Endothelial cell of umbilical vein (primary cell): ENCODE measurements at regions not wholly inside any gene's neighbourhood (a gene's known extent, or its start where the extent isn't known, plus 50 kb on each side); places are given as distances from the start of the nearest gene placed in this dataset.

Experiments
- BruUV-seq: library from RNA; stranded (reverse); fragments of 400-500 nt; replicated peaks from 2 replicates; lab custom pipeline; 2021; lab: Mats Ljungman, UMichigan
- CTCF ChIA-PET: fragments of 300-600, 350-600 bp; sonication (Branson Sonifier 250); formaldehyde crosslinking; loops from one replicate; lab custom pipeline; 2021; ENCODE audit warnings: antibody characterized with exemption, inconsistent platforms; lab: Charles Lee
- POLR2A ChIA-PET: fragments of 300-600, 350-600 bp; sonication (Branson Sonifier 250); formaldehyde crosslinking; loops from one replicate; lab custom pipeline; 2021; ENCODE audit warnings: antibody characterized with exemption, inconsistent platforms; lab: Charles Lee
- DNase-seq: peaks from one replicate; pipeline ENCODE4 v3.0.0-alpha.2; 2011; ENCODE audit warnings: low read depth, low spot score
- FAIRE-seq: peaks from 2 replicates; lab custom pipeline; 2011; peaks lifted over from hg19 to GRCh38; lab: Jason Lieb, UNC
- H2AFZ ChIP-seq: 2 replicates; pipeline ENCODE4 v1.6.0; 2012; ENCODE audit warnings: low read depth, low read length, control low read depth, inconsistent platforms
- H3K27ac ChIP-seq: 2 replicates; pipeline ENCODE4 v1.5.1; 2011; ENCODE audit warnings: low read depth, mild to moderate bottlenecking, control low read depth, low read length, moderate library complexity; ENCODE audit not compliant: insufficient read depth
- H3K27me3 ChIP-seq, 2 experiments: 2 replicates each; pipeline versions ENCODE4 v1.6.0 to v1.6.1; 2011; ENCODE audit warnings: low read length in 2 of 2, mixed read lengths in 1 of 2; ENCODE audit not compliant: control insufficient read depth in 2 of 2, insufficient read depth in 2 of 2
- H3K36me3 ChIP-seq, 2 experiments: 2 replicates in 1 of 2; 3 replicates in 1 of 2; pipeline ENCODE4 v1.5.1; 2011; ENCODE audit warnings: low read length in 2 of 2, mild to moderate bottlenecking in 1 of 2, moderate library complexity in 1 of 2; ENCODE audit not compliant: control insufficient read depth in 2 of 2, insufficient read depth in 2 of 2; ENCODE audit errors: extremely low read depth in 1 of 2
- H3K4me1 ChIP-seq: 3 replicates; pipeline ENCODE4 v1.5.1; 2011; ENCODE audit warnings: mild to moderate bottlenecking, low read length; ENCODE audit not compliant: control insufficient read depth, insufficient read depth; ENCODE audit errors: extremely low read depth
- H3K4me2 ChIP-seq: 2 replicates; pipeline ENCODE4 v1.6.1; 2011; ENCODE audit warnings: low read length, control low read depth, mixed read lengths; ENCODE audit not compliant: insufficient read depth
- H3K4me3 ChIP-seq, 3 experiments: fragments of 200-600 bp in 1 of 3; sonication (generic), shearing (Covaris generic) in 1 of 3; replicated peaks in 1 of 3; 2 replicates each; pipeline ENCODE4 v1.5.1; 2011 to 2016; ENCODE audit warnings: control low read depth in 3 of 3, low read length in 3 of 3, mild to moderate bottlenecking in 2 of 3, inconsistent platforms in 1 of 3, low read depth in 1 of 3, moderate library complexity in 1 of 3; ENCODE audit not compliant: insufficient read depth in 1 of 3
- H3K79me2 ChIP-seq: 2 replicates; pipeline ENCODE4 v1.6.0; 2012; ENCODE audit warnings: low read length, inconsistent platforms; ENCODE audit not compliant: control insufficient read depth, insufficient read depth
- H3K9ac ChIP-seq: replicated peaks from 2 replicates; pipeline ENCODE3; 2011; ENCODE audit warnings: low read length, control low read depth; ENCODE audit not compliant: insufficient read depth; ENCODE audit errors: extremely low read depth
- H3K9me1 ChIP-seq: replicated peaks from 3 replicates; pipeline ENCODE4 v1.6.0; 2011; ENCODE audit warnings: mild to moderate bottlenecking, low read length; ENCODE audit not compliant: control insufficient read depth, insufficient read depth; ENCODE audit errors: extremely low read depth
- H3K9me3 ChIP-seq: replicated peaks from 2 replicates; pipeline ENCODE4 v1.5.1; 2012; ENCODE audit warnings: low read length, inconsistent platforms; ENCODE audit not compliant: control insufficient read depth, insufficient read depth
- H4K20me1 ChIP-seq: replicated peaks from 2 replicates; pipeline ENCODE3; 2011; ENCODE audit warnings: mild to moderate bottlenecking, low read length; ENCODE audit not compliant: control insufficient read depth, insufficient read depth; ENCODE audit errors: extremely low read depth
- EZH2 ChIP-seq: IDR thresholded peaks from 2 replicates; pipeline ENCODE4 v1.6.1; 2012; ENCODE audit warnings: borderline replicate concordance, low read depth, mild to moderate bottlenecking, moderate library complexity, low read length, inconsistent platforms; ENCODE audit not compliant: severe bottlenecking
- FOS ChIP-seq: IDR thresholded peaks from 2 replicates; pipeline ENCODE4 v1.6.1; 2011; ENCODE audit warnings: mild to moderate bottlenecking, low read length, moderate library complexity, borderline replicate concordance; ENCODE audit not compliant: insufficient read depth
- GATA2 ChIP-seq: IDR thresholded peaks from 2 replicates; pipeline ENCODE4 v1.7.0; 2011; ENCODE audit warnings: low read depth, mild to moderate bottlenecking, moderate library complexity, mixed read lengths, low read length; ENCODE audit not compliant: insufficient read length, insufficient read depth
- JUN ChIP-seq: IDR thresholded peaks from 2 replicates; pipeline ENCODE4 v1.6.1; 2011; ENCODE audit warnings: borderline replicate concordance, low read depth; ENCODE audit not compliant: insufficient read length, insufficient read depth
- MYC ChIP-seq: IDR thresholded peaks from one replicate; pipeline ENCODE4 v1.6.1; 2011; ENCODE audit warnings: mild to moderate bottlenecking, low read depth, low read length
- POLR2A ChIP-seq: IDR thresholded peaks from 2 replicates; pipeline ENCODE4 v1.6.1; 2012; ENCODE audit warnings: low read depth, mild to moderate bottlenecking, control low read depth, low read length
- POLR2AphosphoS5 ChIP-seq: IDR thresholded peaks from 2 replicates; pipeline ENCODE4 v1.6.1; 2012; ENCODE audit warnings: low read depth, mild to moderate bottlenecking, control low read depth, low read length, moderate library complexity; ENCODE audit not compliant: insufficient read depth
- dilution Hi-C: fragments of 300-500 bp; cut with MboI; formaldehyde crosslinking; loops from one replicate; pipeline ENCODE4 v1.15.0; 2019; ENCODE audit warnings: low sequenced_read_pairs; ENCODE audit not compliant: extremely low pct_ligation_motif_present
- intact Hi-C: fragments of 100-400 bp; cut with micrococcal nuclease; formaldehyde crosslinking; loops from one replicate; pipeline ENCODE4 v1.10.0; 2022
- TF ChIP-seq, protein P1 (sequence below), 2 donors: IDR thresholded peaks; 1 replicate in 1 of 2; 2 replicates in 1 of 2; pipeline ENCODE4 v1.5.1; 2011; ENCODE audit warnings: low read length in 2 of 2, mild to moderate bottlenecking in 2 of 2, moderate library complexity in 2 of 2, control low read depth in 1 of 2, inconsistent platforms in 1 of 2, low read depth in 1 of 2; ENCODE audit not compliant: insufficient read depth in 1 of 2; ENCODE audit errors: extremely low read depth in 1 of 2
- TF ChIP-seq, protein P2 (sequence below): IDR thresholded peaks from 2 replicates; pipeline ENCODE4 v1.6.1; 2011; ENCODE audit not compliant: insufficient read depth, insufficient read length

DNA sequence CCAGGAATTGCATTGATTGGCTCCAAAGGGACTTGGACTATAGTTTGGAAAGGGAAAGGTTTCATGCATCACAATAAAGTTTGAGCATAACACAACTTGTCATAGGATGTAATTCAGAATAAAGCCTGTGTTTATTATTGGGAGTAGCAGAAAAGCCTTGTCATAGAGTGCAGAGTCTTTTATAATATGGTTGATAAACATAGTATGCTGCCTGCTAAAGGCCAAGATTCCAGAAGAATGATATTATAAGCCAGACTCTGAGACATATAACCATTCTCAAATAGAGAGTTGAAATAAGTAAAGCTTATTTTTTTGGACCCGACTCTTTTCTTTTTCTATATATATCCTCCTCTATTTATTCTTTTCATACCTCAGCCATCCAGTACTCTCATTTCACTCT lies 207.3 kb downstream of the LRIG3 start:
- Histone ChIP-seq H3K9me1 (no peaks in the 10 kb centered on the region), H3K27ac (no peak overlapping the region), H3K4me1 (no peaks in the 10 kb centered on the region), H3K36me3 (no peaks in the 10 kb centered on the region), H3K27me3 (no peaks in the 10 kb centered on the region), H3K4me3 (no peak overlapping the region), H3K9me3 (no peaks in the 10 kb centered on the region), H3K9ac (no peak overlapping the region), H3K79me2 (no peaks in the 10 kb centered on the region), H4K20me1 (no peaks in the 10 kb centered on the region), H2AFZ (no peak overlapping the region), H3K4me2 (no peak overlapping the region)
- POLR2A ChIA-PET: no interaction called here
- no peak for FAIRE-seq
- no peak for DNase-seq
- no peak for TF ChIP-seq JUN
- TF ChIP-seq, protein P1, sequence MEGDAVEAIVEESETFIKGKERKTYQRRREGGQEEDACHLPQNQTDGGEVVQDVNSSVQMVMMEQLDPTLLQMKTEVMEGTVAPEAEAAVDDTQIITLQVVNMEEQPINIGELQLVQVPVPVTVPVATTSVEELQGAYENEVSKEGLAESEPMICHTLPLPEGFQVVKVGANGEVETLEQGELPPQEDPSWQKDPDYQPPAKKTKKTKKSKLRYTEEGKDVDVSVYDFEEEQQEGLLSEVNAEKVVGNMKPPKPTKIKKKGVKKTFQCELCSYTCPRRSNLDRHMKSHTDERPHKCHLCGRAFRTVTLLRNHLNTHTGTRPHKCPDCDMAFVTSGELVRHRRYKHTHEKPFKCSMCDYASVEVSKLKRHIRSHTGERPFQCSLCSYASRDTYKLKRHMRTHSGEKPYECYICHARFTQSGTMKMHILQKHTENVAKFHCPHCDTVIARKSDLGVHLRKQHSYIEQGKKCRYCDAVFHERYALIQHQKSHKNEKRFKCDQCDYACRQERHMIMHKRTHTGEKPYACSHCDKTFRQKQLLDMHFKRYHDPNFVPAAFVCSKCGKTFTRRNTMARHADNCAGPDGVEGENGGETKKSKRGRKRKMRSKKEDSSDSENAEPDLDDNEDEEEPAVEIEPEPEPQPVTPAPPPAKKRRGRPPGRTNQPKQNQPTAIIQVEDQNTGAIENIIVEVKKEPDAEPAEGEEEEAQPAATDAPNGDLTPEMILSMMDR (IDR thresholded peaks at IDR 0.05; ENCODE audit: extremely low read depth in 1 of 2, insufficient read depth in 1 of 2, low read depth in 1 of 2, low read length in 2 of 2): no peak
- no peak for TF ChIP-seq MYC
- TF ChIP-seq POLR2AphosphoS5: no peak
- TF ChIP-seq, protein P2, sequence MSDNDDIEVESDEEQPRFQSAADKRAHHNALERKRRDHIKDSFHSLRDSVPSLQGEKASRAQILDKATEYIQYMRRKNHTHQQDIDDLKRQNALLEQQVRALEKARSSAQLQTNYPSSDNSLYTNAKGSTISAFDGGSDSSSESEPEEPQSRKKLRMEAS: no peak
- TF ChIP-seq EZH2: no peak
- TF ChIP-seq FOS: no peak
- no peak for TF ChIP-seq POLR2A
- no peak for TF ChIP-seq GATA2
- dilution Hi-C loops: no loop called here
- CTCF ChIA-PET: no interaction called here
- BruUV-seq: no TSS peak
- intact Hi-C loops: no loop called here
